GM10847 (cell line): ENCODE measurements at regions not wholly inside any gene's neighbourhood (a gene's known extent, or its start where the extent isn't known, plus 50 kb on each side); places are given as distances from the start of the nearest gene placed in this dataset.

Experiments used
- POLR2A ChIP-seq: IDR thresholded peaks from 2 replicates; pipeline ENCODE4 v1.6.1; 2011; ENCODE audit not compliant: insufficient read length; ENCODE audit errors: extremely low read depth

DNA sequence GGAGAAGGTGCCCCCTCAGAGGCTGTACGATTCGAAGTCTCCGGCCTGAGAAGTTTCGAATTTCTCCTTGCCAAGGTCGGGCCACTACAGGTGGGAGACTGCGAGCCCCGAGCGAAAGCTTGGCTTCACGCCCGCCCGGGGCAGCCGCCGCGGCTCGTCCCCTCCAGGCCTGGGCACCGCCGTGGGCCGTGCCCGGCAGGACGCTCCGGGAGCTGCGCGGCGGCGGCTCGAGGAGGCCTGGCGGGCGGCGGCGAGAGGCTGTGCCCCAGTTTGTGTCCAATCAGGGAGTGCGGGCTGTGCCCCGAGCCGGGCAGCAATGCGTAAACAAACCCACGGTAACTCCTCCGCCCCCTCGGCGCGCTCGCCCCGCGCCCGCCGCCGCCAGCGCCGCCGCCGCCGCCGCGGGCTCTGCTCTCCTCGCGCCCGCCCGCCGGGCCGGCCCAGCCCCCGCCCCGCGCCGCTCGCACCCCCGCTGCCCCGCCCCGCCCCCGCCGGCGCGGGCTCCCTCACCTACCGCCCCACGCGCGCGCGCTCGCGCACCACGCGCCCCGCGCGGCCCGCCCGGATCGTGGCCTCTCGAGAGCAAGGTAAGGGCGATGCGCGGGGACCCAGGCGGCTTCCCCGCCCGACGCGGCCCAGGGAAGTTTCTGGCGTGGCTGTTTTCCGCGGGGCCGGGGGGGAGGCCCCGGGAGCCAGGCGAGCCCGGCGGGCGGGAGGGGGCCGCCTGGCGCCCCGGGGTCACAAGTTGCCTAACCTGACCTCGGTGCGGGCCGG is 57.8 kb upstream of the PCGF5 start:
- peak; percentile 22 for TF ChIP-seq POLR2A

GRCh38 chr10:91163269-91163868 is 57.1 kb upstream of the PCGF5 start:
- TF ChIP-seq POLR2A: peak; percentile 10

GRCh38 chr10:91163869-91164474 is 56.5 kb upstream of the PCGF5 start:
- TF ChIP-seq POLR2A: no peak

- no peak for TF ChIP-seq POLR2A
Observed at GRCh38 chr10:91164520-91165065, 55.9 kb upstream of the PCGF5 start.

- TF ChIP-seq POLR2A: no peak
Observed at GRCh38 chr10:91167406-91167805, 53.1 kb upstream of the PCGF5 start.

GRCh38 chr10:91170418-91170817 is 50.0 kb upstream of the PCGF5 start:
- no peak for TF ChIP-seq POLR2A
